ENCODE measurements at regions not wholly inside any gene's neighbourhood (a gene's known extent, or its start where the extent isn't known, plus 50 kb on each side); places are given as distances from the start of the nearest gene placed in this dataset.

- H3K36me3 ChIP-seq: no peaks in the 10 kb centered on the region
- no peak for DNase-seq (ENCODE audit: low spot score in 2 of 2)
- TF ChIP-seq EP300 (IDR thresholded peaks at IDR 0.05) (no peak), CTCF (IDR thresholded peaks at IDR 0.05) (no peak), POLR2A (IDR thresholded peaks at IDR 0.05) (no peak)
- no peaks in the 10 kb centered on the region for H3K27me3 ChIP-seq
- H3K27ac ChIP-seq: no peak overlapping the region
- no peaks in the 10 kb centered on the region for H3K4me1 ChIP-seq
- no peak overlapping the region for H3K4me3 ChIP-seq
- WGBS, 2 donors: 83 to 86% methylated on average over 3 of the region's 3 CpGs
- H3K9me3 ChIP-seq: no peaks in the 10 kb centered on the region
Measured at GRCh38 chr13:68808456-68808855, 1299.2 kb upstream of the ATXN8OS start.

- Histone ChIP-seq H3K36me3 (no peaks in the 10 kb centered on the region), H3K4me1 (no peaks in the 10 kb centered on the region), H3K4me3 (no peak overlapping the region), H3K27ac (no peak overlapping the region), H3K9me3 (no peaks in the 10 kb centered on the region), H3K27me3 (no peaks in the 10 kb centered on the region)
- no peak for DNase-seq (ENCODE audit: low spot score in 2 of 2)
- WGBS, 2 donors: 74 to 82% methylated on average over 2 of the region's 2 CpGs
- TF ChIP-seq EP300 (IDR thresholded peaks at IDR 0.05) (no peak), CTCF (IDR thresholded peaks at IDR 0.05) (no peak), POLR2A (IDR thresholded peaks at IDR 0.05) (no peak)
Measured at GRCh38 chr13:68806125-68806524, 1301.5 kb upstream of the ATXN8OS start.

- Histone ChIP-seq H3K9me3 (no peaks in the 10 kb centered on the region), H3K36me3 (no peaks in the 10 kb centered on the region), H3K27ac (no peak overlapping the region), H3K4me3 (no peak overlapping the region), H3K27me3 (no peaks in the 10 kb centered on the region), H3K4me1 (no peaks in the 10 kb centered on the region)
- no peak for DNase-seq (ENCODE audit: low spot score in 2 of 2)
- no peak for TF ChIP-seq POLR2A (IDR thresholded peaks at IDR 0.05)
- no peak for TF ChIP-seq CTCF (IDR thresholded peaks at IDR 0.05)
- no peak for TF ChIP-seq EP300 (IDR thresholded peaks at IDR 0.05)
Measured at GRCh38 chr13:68784275-68784674, 1323.4 kb upstream of the ATXN8OS start.

- TF ChIP-seq EP300 (IDR thresholded peaks at IDR 0.05): no peak
- no peak for TF ChIP-seq CTCF (IDR thresholded peaks at IDR 0.05)
- TF ChIP-seq POLR2A (IDR thresholded peaks at IDR 0.05): no peak
- Histone ChIP-seq H3K36me3 (no peaks in the 10 kb centered on the region), H3K27ac (no peak overlapping the region), H3K4me1 (no peaks in the 10 kb centered on the region), H3K27me3 (no peaks in the 10 kb centered on the region), H3K4me3 (no peak overlapping the region), H3K9me3 (no peaks in the 10 kb centered on the region)
- DNase-seq (ENCODE audit: low spot score in 2 of 2): no peak
- WGBS, 2 donors: 89% methylated on average over 2 of the region's 2 CpGs
Measured at GRCh38 chr13:68759617-68760016, 1348.0 kb upstream of the ATXN8OS start.

- no peaks in the 10 kb centered on the region for H3K36me3 ChIP-seq
- DNase-seq (ENCODE audit: low spot score in 2 of 2): no peak
- no peaks in the 10 kb centered on the region for H3K4me1 ChIP-seq
- no peak overlapping the region for H3K4me3 ChIP-seq
- no peak overlapping the region for H3K27ac ChIP-seq
- H3K9me3 ChIP-seq: no peaks in the 10 kb centered on the region
- no peaks in the 10 kb centered on the region for H3K27me3 ChIP-seq
- no peak for TF ChIP-seq CTCF (IDR thresholded peaks at IDR 0.05)
- TF ChIP-seq POLR2A (IDR thresholded peaks at IDR 0.05): no peak
- TF ChIP-seq EP300 (IDR thresholded peaks at IDR 0.05): no peak
Measured at GRCh38 chr13:68749796-68750195, 1357.8 kb upstream of the ATXN8OS start.
